Upper lobe of left lung (tissue), 4 donors: ENCODE measurements at regions not wholly inside any gene's neighbourhood (a gene's known extent, or its start where the extent isn't known, plus 50 kb on each side); places are given as distances from the start of the nearest gene placed in this dataset.

Experiments
- CTCF ChIP-seq, 6 experiments: fragments of 450-650 bp in 4 of 6; fragments of 200-600 bp in 2 of 6; sonication (generic) in 2 of 6; IDR thresholded peaks; one replicate each; pipeline ENCODE4 v1.5.1; 2016 to 2019; ENCODE audit warnings: antibody characterized with exemption in 6 of 6
- POLR2A ChIP-seq, 4 donors: fragments of 450-650 bp; IDR thresholded peaks; one replicate each; pipeline ENCODE4 v1.5.1; 2016 to 2017; ENCODE audit warnings: antibody characterized with exemption in 4 of 4, mild to moderate bottlenecking in 2 of 4
- POLR2AphosphoS5 ChIP-seq, 2 donors: sonication (generic); formaldehyde crosslinking; IDR thresholded peaks; one replicate each; pipeline ENCODE4 v1.5.1; 2017; ENCODE audit warnings: antibody characterized with exemption in 2 of 2

GRCh38 chr3:40628984-40629383 lies 104.2 kb downstream of the ZNF621 start:
- TF ChIP-seq CTCF (IDR thresholded peaks at IDR 0.05) (no peak), POLR2A (IDR thresholded peaks at IDR 0.05) (no peak), POLR2AphosphoS5 (IDR thresholded peaks at IDR 0.05) (no peak)
